KMS-11 (cell line): ENCODE measurements at regions not wholly inside any gene's neighbourhood (a gene's known extent, or its start where the extent isn't known, plus 50 kb on each side); places are given as distances from the start of the nearest gene placed in this dataset.

Experiments used
- H2AFZ ChIP-seq: fragments of 200-600 bp; sonication (generic); 2 replicates; pipeline ENCODE4 v1.6.1; 2016; ENCODE audit warnings: antibody characterized with exemption, mixed run types, low read depth
- H3K27ac ChIP-seq: fragments of 200-600 bp; sonication (generic); 2 replicates; pipeline ENCODE4 v1.6.1; 2016; ENCODE audit warnings: mild to moderate bottlenecking, mixed run types
- H3K27me3 ChIP-seq: fragments of 200-600 bp; sonication (generic); 2 replicates; pipeline ENCODE4 v1.6.1; 2017; ENCODE audit warnings: mild to moderate bottlenecking, low read depth, mixed run types, moderate library complexity; ENCODE audit not compliant: insufficient read depth
- H3K36me3 ChIP-seq: fragments of 200-600 bp; sonication (generic); 2 replicates; pipeline ENCODE4 v1.6.1; 2017; ENCODE audit warnings: mild to moderate bottlenecking, mixed run types; ENCODE audit not compliant: insufficient read depth
- H3K4me1 ChIP-seq: fragments of 200-600 bp; sonication (generic); 2 replicates; pipeline ENCODE4 v1.6.1; 2016; ENCODE audit warnings: mild to moderate bottlenecking, low read depth, mixed run types; ENCODE audit not compliant: poor library complexity, severe bottlenecking
- H3K4me2 ChIP-seq: fragments of 200-600 bp; sonication (generic); 2 replicates; pipeline ENCODE4 v1.7.0; 2016; ENCODE audit warnings: mild to moderate bottlenecking, mixed run types
- H3K4me3 ChIP-seq: fragments of 200-600 bp; sonication (generic); IDR thresholded peaks from 2 replicates; pipeline ENCODE4 v1.6.1; 2017; ENCODE audit warnings: low read depth, low read length, mixed read lengths; ENCODE audit not compliant: insufficient read depth
- H3K79me2 ChIP-seq: fragments of 200-600 bp; sonication (generic); 2 replicates; pipeline ENCODE4 v1.6.1; 2016; ENCODE audit warnings: low read depth, mixed run types; ENCODE audit not compliant: insufficient read depth
- H3K9ac ChIP-seq: fragments of 200-600 bp; sonication (generic); 2 replicates; pipeline ENCODE4 v1.6.1; 2016; ENCODE audit warnings: mild to moderate bottlenecking, mixed run types
- H4K20me1 ChIP-seq: fragments of 200-600 bp; sonication (generic); 2 replicates; pipeline ENCODE4 v1.6.1; 2016; ENCODE audit warnings: mild to moderate bottlenecking, mixed run types; ENCODE audit not compliant: insufficient read depth
- TF ChIP-seq, protein P1 (sequence below): fragments of 200-600 bp; sonication (generic); conservative IDR thresholded peaks from 2 replicates; pipeline ENCODE4 v1.6.1; 2017; ENCODE audit warnings: low read depth, mild to moderate bottlenecking, antibody characterized with exemption, low read length, moderate library complexity, mixed read lengths

- TF ChIP-seq, protein P1, sequence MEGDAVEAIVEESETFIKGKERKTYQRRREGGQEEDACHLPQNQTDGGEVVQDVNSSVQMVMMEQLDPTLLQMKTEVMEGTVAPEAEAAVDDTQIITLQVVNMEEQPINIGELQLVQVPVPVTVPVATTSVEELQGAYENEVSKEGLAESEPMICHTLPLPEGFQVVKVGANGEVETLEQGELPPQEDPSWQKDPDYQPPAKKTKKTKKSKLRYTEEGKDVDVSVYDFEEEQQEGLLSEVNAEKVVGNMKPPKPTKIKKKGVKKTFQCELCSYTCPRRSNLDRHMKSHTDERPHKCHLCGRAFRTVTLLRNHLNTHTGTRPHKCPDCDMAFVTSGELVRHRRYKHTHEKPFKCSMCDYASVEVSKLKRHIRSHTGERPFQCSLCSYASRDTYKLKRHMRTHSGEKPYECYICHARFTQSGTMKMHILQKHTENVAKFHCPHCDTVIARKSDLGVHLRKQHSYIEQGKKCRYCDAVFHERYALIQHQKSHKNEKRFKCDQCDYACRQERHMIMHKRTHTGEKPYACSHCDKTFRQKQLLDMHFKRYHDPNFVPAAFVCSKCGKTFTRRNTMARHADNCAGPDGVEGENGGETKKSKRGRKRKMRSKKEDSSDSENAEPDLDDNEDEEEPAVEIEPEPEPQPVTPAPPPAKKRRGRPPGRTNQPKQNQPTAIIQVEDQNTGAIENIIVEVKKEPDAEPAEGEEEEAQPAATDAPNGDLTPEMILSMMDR: no peak
- H3K79me2 ChIP-seq: no peaks in the 10 kb centered on the region
- H3K9ac ChIP-seq: no peak overlapping the region
- no peaks in the 10 kb centered on the region for H3K27me3 ChIP-seq
- H3K36me3 ChIP-seq: no peaks in the 10 kb centered on the region
- no peaks in the 10 kb centered on the region for H4K20me1 ChIP-seq
- H3K4me2 ChIP-seq: no peak overlapping the region
- no peak overlapping the region for H3K4me3 ChIP-seq
- no peak overlapping the region for H3K27ac ChIP-seq
- H3K4me1 ChIP-seq: no peaks in the 10 kb centered on the region
- H2AFZ ChIP-seq: no peak overlapping the region
Observed at GRCh38 chr5:164893071-164893470, 1387.7 kb downstream of the MAT2B start.

DNA sequence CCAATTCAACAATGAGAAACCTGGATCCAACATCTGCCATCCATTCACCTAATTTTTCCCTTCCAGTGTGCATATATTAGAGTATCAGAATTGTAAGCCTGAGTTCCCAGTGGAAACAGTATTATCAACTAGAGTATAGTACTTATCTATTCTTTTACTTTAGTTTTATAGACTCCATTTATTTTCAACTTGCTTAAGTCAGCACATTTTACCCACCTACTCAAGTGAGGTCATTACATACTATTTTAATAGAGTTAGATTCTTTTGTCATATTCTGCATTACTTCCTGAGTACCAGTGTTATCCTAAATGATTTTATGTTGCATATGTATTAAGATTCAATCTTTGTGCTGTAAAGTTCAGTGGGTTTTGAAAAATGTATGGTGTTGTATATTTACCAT lies 1393.3 kb downstream of the MAT2B start:
- H3K79me2 ChIP-seq: no peaks in the 10 kb centered on the region
- TF ChIP-seq, protein P1: no peak
- H3K27me3 ChIP-seq: no peaks in the 10 kb centered on the region
- H3K4me1 ChIP-seq: no peaks in the 10 kb centered on the region
- no peak overlapping the region for H3K27ac ChIP-seq
- H3K4me2 ChIP-seq: no peak overlapping the region
- no peak overlapping the region for H3K4me3 ChIP-seq
- H2AFZ ChIP-seq: no peak overlapping the region
- H3K9ac ChIP-seq: no peak overlapping the region
- H3K36me3 ChIP-seq: no peaks in the 10 kb centered on the region
- H4K20me1 ChIP-seq: no peaks in the 10 kb centered on the region

GRCh38 chr5:164909673-164910072 lies 1404.3 kb downstream of the MAT2B start:
- TF ChIP-seq, protein P1: no peak
- Histone ChIP-seq H3K36me3 (no peaks in the 10 kb centered on the region), H3K9ac (no peak overlapping the region), H3K4me2 (no peak overlapping the region), H4K20me1 (no peaks in the 10 kb centered on the region), H3K27me3 (no peaks in the 10 kb centered on the region), H3K4me3 (no peak overlapping the region), H3K79me2 (no peaks in the 10 kb centered on the region), H3K4me1 (no peaks in the 10 kb centered on the region), H3K27ac (no peak overlapping the region), H2AFZ (no peak overlapping the region)

DNA sequence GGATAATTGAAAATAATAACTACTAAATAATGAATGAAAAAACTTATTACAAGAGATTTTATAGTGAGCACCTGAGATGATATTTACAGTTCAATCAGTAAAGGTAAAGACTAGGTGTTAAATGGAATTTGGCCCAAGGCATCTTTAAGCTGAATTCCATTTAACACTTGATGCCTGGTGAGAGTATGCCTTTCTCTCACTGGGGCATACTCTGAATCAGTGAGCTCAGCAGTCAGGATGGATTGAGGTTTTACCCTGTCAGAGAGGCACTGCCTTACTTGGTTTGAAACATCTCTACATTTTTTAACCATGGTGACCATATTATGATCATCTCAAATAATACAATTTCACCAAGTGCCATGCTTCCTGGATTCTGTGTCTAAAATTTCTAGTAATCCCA lies 1416.3 kb downstream of the MAT2B start:
- no peak overlapping the region for H3K27ac ChIP-seq
- no peaks in the 10 kb centered on the region for H4K20me1 ChIP-seq
- H3K4me2 ChIP-seq: no peak overlapping the region
- TF ChIP-seq, protein P1: no peak
- no peak overlapping the region for H3K9ac ChIP-seq
- no peaks in the 10 kb centered on the region for H3K79me2 ChIP-seq
- H3K4me1 ChIP-seq: no peaks in the 10 kb centered on the region
- H2AFZ ChIP-seq: no peak overlapping the region
- no peaks in the 10 kb centered on the region for H3K36me3 ChIP-seq
- H3K4me3 ChIP-seq: no peak overlapping the region
- H3K27me3 ChIP-seq: no peaks in the 10 kb centered on the region
